Coronary artery (tissue), 2 donors: ENCODE measurements at regions not wholly inside any gene's neighbourhood (a gene's known extent, or its start where the extent isn't known, plus 50 kb on each side); places are given as distances from the start of the nearest gene placed in this dataset.

Experiments
- DNase-seq: peaks from one replicate; pipeline ENCODE4 v3.0.0-alpha.2; 2017; ENCODE audit warnings: low spot score
- H3K27ac ChIP-seq, 2 donors: fragments of 200-600 bp; sonication (generic); one replicate each; pipeline ENCODE4 v1.5.1; 2016 to 2019
- H3K4me3 ChIP-seq: fragments of 200-600 bp; sonication (generic); 2 replicates; pipeline ENCODE4 v1.5.1; 2016; ENCODE audit warnings: mild to moderate bottlenecking, moderate library complexity
- TF ChIP-seq, protein P1 (sequence below): fragments of 200-600 bp; sonication (generic); IDR thresholded peaks from one replicate; pipeline ENCODE4 v1.5.1; 2019; ENCODE audit warnings: antibody characterized with exemption

DNA sequence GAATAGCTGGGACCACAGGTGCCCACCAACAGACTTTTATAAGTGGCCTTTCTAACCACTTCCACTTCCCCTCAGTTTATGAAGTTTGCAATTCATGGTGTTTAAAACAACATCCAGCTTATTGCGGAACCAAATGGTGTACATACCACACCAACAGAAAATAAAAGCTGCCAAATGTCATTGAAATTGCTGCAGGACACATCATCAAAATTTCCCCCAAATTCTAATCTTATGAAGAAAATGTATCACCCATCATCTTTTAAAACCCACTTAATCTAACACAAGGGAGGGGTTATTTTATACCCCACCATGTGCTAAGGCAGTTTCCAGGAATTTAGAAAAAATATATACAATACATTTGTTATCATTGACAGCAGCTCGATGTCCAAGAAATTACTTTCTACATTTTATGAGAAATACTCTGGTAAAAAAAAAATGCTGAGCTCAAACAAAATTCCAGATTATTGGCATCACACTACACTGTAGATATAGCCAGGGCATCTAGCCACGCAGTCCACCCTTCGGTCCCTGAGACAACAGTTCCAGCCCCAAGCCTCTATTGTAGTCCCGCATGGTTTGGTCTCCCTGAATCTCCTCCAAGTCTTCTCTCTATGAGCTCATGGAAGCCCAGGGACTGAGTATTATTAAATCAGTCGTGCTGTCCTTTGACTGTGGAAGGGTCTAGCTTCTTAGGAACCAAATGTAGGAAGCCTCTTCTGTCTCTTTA is 372.8 kb upstream of the SLC30A5 start:
- TF ChIP-seq, protein P1, sequence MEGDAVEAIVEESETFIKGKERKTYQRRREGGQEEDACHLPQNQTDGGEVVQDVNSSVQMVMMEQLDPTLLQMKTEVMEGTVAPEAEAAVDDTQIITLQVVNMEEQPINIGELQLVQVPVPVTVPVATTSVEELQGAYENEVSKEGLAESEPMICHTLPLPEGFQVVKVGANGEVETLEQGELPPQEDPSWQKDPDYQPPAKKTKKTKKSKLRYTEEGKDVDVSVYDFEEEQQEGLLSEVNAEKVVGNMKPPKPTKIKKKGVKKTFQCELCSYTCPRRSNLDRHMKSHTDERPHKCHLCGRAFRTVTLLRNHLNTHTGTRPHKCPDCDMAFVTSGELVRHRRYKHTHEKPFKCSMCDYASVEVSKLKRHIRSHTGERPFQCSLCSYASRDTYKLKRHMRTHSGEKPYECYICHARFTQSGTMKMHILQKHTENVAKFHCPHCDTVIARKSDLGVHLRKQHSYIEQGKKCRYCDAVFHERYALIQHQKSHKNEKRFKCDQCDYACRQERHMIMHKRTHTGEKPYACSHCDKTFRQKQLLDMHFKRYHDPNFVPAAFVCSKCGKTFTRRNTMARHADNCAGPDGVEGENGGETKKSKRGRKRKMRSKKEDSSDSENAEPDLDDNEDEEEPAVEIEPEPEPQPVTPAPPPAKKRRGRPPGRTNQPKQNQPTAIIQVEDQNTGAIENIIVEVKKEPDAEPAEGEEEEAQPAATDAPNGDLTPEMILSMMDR, result no peak
- H3K27ac ChIP-seq, result no peak overlapping the region
- no peak for DNase-seq
- no peak overlapping the region for H3K4me3 ChIP-seq

DNA sequence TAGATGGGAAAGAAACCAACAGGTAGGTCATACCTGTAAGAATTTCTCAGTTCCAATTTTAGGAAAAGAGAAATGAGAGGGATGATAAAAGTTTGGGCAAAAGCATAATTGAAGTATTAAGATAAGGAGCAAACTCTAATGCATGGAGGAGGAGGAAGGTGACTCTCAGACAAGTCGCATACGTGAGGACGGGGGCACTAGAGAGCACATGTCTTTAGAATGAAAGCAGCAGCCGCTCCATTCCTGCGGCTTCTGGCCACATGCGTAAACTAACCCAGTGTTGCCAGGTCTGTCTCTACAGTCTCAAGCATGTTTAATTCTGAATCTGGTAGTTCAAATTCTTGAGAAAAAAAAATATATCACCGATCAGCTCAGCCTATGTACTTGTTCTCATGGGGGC is 371.5 kb upstream of the SLC30A5 start:
- Histone ChIP-seq H3K27ac (no peak overlapping the region), H3K4me3 (no peak overlapping the region)
- TF ChIP-seq, protein P1, result no peak

DNA sequence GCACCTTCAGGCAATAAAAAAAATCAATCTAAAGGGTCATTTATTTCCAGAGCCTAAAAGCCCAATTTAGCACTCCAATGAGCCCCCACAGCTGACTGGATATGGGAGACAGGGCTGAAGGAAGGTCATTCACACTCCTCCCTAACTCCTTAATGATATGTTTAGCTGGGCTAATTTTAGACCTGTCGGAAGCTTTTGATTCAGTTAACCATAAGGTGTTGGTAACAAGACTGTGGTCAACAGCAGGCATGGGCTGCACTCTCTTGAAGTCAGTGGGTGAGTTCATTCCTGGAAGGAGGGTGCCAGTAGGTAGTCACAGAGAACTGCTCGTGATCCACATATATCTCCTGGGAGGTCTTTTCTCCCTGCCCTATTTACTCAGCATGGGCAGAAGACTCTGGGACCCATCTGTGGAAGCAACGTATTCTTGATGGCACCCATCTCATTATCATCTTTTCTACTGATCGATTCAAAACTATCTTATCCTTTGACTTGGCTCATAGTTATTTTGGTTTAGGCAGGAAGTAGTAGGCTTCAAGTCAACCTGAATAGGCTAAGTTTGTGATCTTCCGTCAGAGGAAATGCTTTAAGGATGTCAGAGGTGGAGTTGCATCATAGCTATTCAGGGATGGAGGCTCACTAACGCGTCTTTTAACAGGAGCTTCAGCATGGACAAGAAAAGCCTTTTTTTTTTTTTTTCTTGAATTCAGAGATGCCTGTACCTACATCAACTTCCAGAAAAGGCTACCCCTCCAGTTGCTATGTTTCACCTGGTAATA is 367.7 kb upstream of the SLC30A5 start:
- DNase-seq, result no peak
- Histone ChIP-seq H3K4me3 (no peak overlapping the region), H3K27ac (no peak overlapping the region)
- TF ChIP-seq, protein P1, result no peak

More for the DNA sequence above, 371.5 kb upstream of the SLC30A5 start:
- DNase-seq, result no peak

DNA sequence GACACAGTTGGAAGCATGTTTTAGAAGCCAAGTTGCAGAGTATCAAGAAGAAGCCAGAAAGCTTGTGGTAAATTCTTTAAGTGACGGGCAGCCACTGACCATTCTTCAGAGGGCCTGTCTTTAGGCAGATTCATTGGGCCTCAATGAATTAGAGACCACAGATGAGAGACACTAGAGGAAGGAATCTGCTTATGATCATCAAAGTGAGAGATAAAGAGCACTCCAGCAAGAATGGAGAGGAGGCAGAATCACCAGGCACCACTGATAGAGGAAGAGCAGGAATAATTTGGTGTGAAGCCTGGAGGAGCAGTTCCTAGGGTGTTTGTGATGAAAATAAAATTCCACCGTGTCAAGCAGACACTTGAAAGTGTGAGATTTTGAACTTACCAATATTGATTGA is 365.9 kb upstream of the SLC30A5 start:
- no peak overlapping the region for H3K27ac ChIP-seq
- H3K4me3 ChIP-seq, result no peak overlapping the region
- TF ChIP-seq, protein P1, result no peak
- no peak for DNase-seq

DNA sequence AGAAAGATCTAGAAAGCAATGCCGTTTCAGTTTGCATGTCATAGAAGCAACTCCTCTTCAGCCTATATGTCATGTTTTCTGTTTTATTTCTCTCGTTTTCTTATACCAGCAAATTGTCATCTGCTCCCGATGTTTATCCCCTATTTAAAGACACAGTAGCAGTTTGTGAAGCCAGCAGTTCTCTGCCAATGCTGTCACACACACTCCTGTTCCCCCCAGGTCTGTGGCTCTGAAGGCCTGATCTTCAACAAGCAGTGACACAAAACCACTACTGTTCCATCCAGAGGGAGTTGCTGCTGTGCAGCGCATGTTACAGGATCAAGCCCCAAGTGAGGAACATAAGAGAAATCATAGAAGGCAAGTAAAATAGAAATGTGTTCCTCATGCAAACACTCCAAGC is 364.1 kb upstream of the SLC30A5 start:
- no peak for DNase-seq
- Histone ChIP-seq H3K4me3 (no peak overlapping the region), H3K27ac (no peak overlapping the region)
- TF ChIP-seq, protein P1, result no peak

DNA sequence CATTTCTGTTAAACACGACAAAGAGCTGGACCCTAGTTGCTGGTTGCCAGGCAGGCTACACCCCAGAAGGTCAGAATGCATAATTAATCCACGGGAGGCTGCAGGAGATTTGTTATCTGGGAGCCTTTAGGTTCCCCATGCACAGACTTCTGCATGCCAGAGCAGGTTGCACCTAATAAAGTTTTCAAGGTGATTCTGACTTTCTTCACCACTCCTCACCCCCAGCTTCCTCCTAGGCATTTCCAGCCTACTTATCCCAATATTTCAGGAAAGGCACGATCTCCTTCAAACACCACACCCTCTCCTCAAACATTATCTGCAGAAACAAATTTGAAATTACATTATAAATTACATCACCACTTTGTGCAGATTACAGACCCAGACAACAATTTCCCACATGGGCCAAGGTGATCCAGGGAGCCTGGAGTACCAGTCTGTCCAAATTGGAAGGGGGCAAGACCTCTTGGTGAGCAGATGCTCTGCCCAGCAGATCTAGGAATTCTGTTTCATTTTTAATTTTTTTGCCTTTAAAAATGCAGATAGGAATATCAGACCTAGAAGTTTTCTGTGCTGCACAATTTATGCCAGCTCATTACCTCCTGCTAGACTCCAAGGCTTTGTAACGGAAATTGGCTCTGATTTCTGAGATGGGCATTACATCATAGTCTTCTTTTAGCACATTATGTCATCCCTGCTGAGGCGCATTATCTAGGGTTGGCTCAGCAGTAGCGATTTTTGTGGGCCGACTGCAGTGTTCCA is 363.4 kb upstream of the SLC30A5 start:
- Histone ChIP-seq H3K27ac (no peak overlapping the region), H3K4me3 (no peak overlapping the region)
- TF ChIP-seq, protein P1, result no peak
- no peak for DNase-seq
